ENCODE measurements at regions not wholly inside any gene's neighbourhood (a gene's known extent, or its start where the extent isn't known, plus 50 kb on each side); places are given as distances from the start of the nearest gene placed in this dataset.

- WGBS, 10 experiments, result 0 to 100% (median 64%) methylated on average over 1 of the region's 1 CpG; no CpG with 5 or more reads in 2 of the 10 experiments
- in situ Hi-C loops (cut with MboI; ENCODE audit: low pct_unique_long_range_greater_than_20kb in 2 of 9, low sequenced_read_pairs in 9 of 9, unreplicated experiment in 9 of 9), result no loop called here
- H3K4me3 ChIP-seq, result no peak overlapping the region
- H3K4me1 ChIP-seq (replicated peaks in 1 of 2), result peaks cover 0 to 13% of the 10 kb centered on the region in 2 donors
- H3K27ac ChIP-seq, result no peak overlapping the region
- ATAC-seq (replicated peaks in 6 of 8), result no peak
Observed at GRCh38 chr13:21823949-21824348, 153.1 kb downstream of the FGF9 start.

- no peak for ATAC-seq (replicated peaks in 6 of 8)
- no peak overlapping the region for H3K4me3 ChIP-seq
- peaks cover 0 to 13% of the 10 kb centered on the region in 2 donors for H3K4me1 ChIP-seq (replicated peaks in 1 of 2)
- 35 to 87% (median 72%) methylated on average over 1 to 6 of the region's 6 CpGs; no CpG with 5 or more reads in 1 of the 10 experiments for WGBS, 10 experiments
- in situ Hi-C loops (cut with MboI; ENCODE audit: low pct_unique_long_range_greater_than_20kb in 2 of 9, low sequenced_read_pairs in 9 of 9, unreplicated experiment in 9 of 9), result no loop called here
- no peak overlapping the region for H3K27ac ChIP-seq
Observed at GRCh38 chr13:21825186-21825585, 154.3 kb downstream of the FGF9 start.

GRCh38 chr13:21825801-21826200, 154.9 kb downstream of the FGF9 start:
- in situ Hi-C loops (cut with MboI; ENCODE audit: low pct_unique_long_range_greater_than_20kb in 2 of 9, low sequenced_read_pairs in 9 of 9, unreplicated experiment in 9 of 9), result no loop called here
- H3K27ac ChIP-seq, result no peak overlapping the region
- WGBS, 10 experiments, result 0 to 80% (median 33%) methylated on average over 1 to 2 of the region's 2 CpGs; no CpG with 5 or more reads in 2 of the 10 experiments
- ATAC-seq (replicated peaks in 6 of 8), result no peak
- peaks cover 0 to 13% of the 10 kb centered on the region in 2 donors for H3K4me1 ChIP-seq (replicated peaks in 1 of 2)
- no peak overlapping the region for H3K4me3 ChIP-seq

- in situ Hi-C loops (cut with MboI; ENCODE audit: low pct_unique_long_range_greater_than_20kb in 2 of 9, low sequenced_read_pairs in 9 of 9, unreplicated experiment in 9 of 9), result no loop called here
- Histone ChIP-seq H3K4me3 (no peak overlapping the region), H3K27ac (no peak overlapping the region), H3K4me1 (replicated peaks in 1 of 2) (peaks cover 0 to 13% of the 10 kb centered on the region in 2 donors)
- ATAC-seq (replicated peaks in 6 of 8), result peak in 5 of 8 experiments; percentile 55 to 84 (median 77)
- 13 to 100% (median 72%) methylated on average over 1 to 3 of the region's 3 CpGs for WGBS, 10 experiments
Observed at GRCh38 chr13:21826214-21827015, 155.5 kb downstream of the FGF9 start.

- ATAC-seq (replicated peaks in 6 of 8), result no peak
Observed at GRCh38 chr13:21831654-21832324, 160.9 kb downstream of the FGF9 start.

GRCh38 chr13:21833921-21834320, 163.0 kb downstream of the FGF9 start:
- peaks cover 6 to 15% of the 10 kb centered on the region in 2 donors for H3K4me1 ChIP-seq (replicated peaks in 1 of 2)
- ATAC-seq (replicated peaks in 6 of 8), result no peak
- no peak overlapping the region for H3K27ac ChIP-seq
- 20 to 100% (median 92%) methylated on average over 1 to 5 of the region's 9 CpGs; no CpG with 5 or more reads in 2 of the 10 experiments for WGBS, 10 experiments
- in situ Hi-C loops (cut with MboI; ENCODE audit: low pct_unique_long_range_greater_than_20kb in 2 of 9, low sequenced_read_pairs in 9 of 9, unreplicated experiment in 9 of 9), result no loop called here
- H3K4me3 ChIP-seq, result no peak overlapping the region

More at GRCh38 chr13:21831654-21832324, 160.9 kb downstream of the FGF9 start:
- in situ Hi-C loops (cut with MboI; ENCODE audit: low pct_unique_long_range_greater_than_20kb in 2 of 9, low sequenced_read_pairs in 9 of 9, unreplicated experiment in 9 of 9), result no loop called here
- 54 to 100% (median 93%) methylated on average over 1 to 13 of the region's 13 CpGs for WGBS, 10 experiments
- Histone ChIP-seq H3K4me1 (replicated peaks in 1 of 2) (peaks cover 4 to 5% of the 10 kb centered on the region in 2 donors), H3K27ac (no peak overlapping the region), H3K4me3 (no peak overlapping the region)

- no peak for ATAC-seq (replicated peaks in 6 of 8)
Observed at GRCh38 chr13:21834521-21834920, 163.6 kb downstream of the FGF9 start.

GRCh38 chr13:21837288-21837687, 166.4 kb downstream of the FGF9 start:
- H3K4me1 ChIP-seq (replicated peaks in 1 of 2), result peaks cover 6 to 19% of the 10 kb centered on the region in 2 donors
- in situ Hi-C loops (cut with MboI; ENCODE audit: low pct_unique_long_range_greater_than_20kb in 2 of 9, low sequenced_read_pairs in 9 of 9, unreplicated experiment in 9 of 9), result no loop called here
- H3K27ac ChIP-seq, result no peak overlapping the region
- no peak for ATAC-seq (replicated peaks in 6 of 8)
- WGBS, 10 experiments, result 12 to 100% (median 53%) methylated on average over 1 to 3 of the region's 3 CpGs; no CpG with 5 or more reads in 3 of the 10 experiments
- H3K4me3 ChIP-seq, result no peak overlapping the region

More at GRCh38 chr13:21834521-21834920, 163.6 kb downstream of the FGF9 start:
- in situ Hi-C loops (cut with MboI; ENCODE audit: low pct_unique_long_range_greater_than_20kb in 2 of 9, low sequenced_read_pairs in 9 of 9, unreplicated experiment in 9 of 9), result no loop called here
- no peak overlapping the region for H3K27ac ChIP-seq
- no peak overlapping the region for H3K4me3 ChIP-seq
- WGBS, 10 experiments, result 20 to 100% (median 79%) methylated on average over 1 to 6 of the region's 6 CpGs; no CpG with 5 or more reads in 2 of the 10 experiments
- H3K4me1 ChIP-seq (replicated peaks in 1 of 2), result peaks cover 6 to 15% of the 10 kb centered on the region in 2 donors

- peaks cover 6 to 19% of the 10 kb centered on the region in 2 donors for H3K4me1 ChIP-seq (replicated peaks in 1 of 2)
- no peak overlapping the region for H3K27ac ChIP-seq
- H3K4me3 ChIP-seq, result no peak overlapping the region
- no peak for ATAC-seq (replicated peaks in 6 of 8)
- 7 to 94% (median 55%) methylated on average over 2 to 10 of the region's 11 CpGs for WGBS, 10 experiments
- in situ Hi-C loops (cut with MboI; ENCODE audit: low pct_unique_long_range_greater_than_20kb in 2 of 9, low sequenced_read_pairs in 9 of 9, unreplicated experiment in 9 of 9), result no loop called here
Observed at GRCh38 chr13:21837841-21838551, 167.1 kb downstream of the FGF9 start.

- in situ Hi-C loops (cut with MboI; ENCODE audit: low pct_unique_long_range_greater_than_20kb in 2 of 9, low sequenced_read_pairs in 9 of 9, unreplicated experiment in 9 of 9), result no loop called here
- 0 to 88% (median 67%) methylated on average over 1 of the region's 4 CpGs; no CpG with 5 or more reads in 4 of the 10 experiments for WGBS, 10 experiments
- H3K4me1 ChIP-seq (replicated peaks in 1 of 2), result no peaks in the 10 kb centered on the region
- no peak for ATAC-seq (replicated peaks in 6 of 8)
- H3K4me3 ChIP-seq, result no peak overlapping the region
- H3K27ac ChIP-seq, result no peak overlapping the region
Observed at GRCh38 chr13:21846605-21847004, 175.7 kb downstream of the FGF9 start.

GRCh38 chr13:21849323-21849722, 178.4 kb downstream of the FGF9 start:
- Histone ChIP-seq H3K4me1 (replicated peaks in 1 of 2) (no peaks in the 10 kb centered on the region), H3K27ac (no peak overlapping the region), H3K4me3 (no peak overlapping the region)
- peak in 3 of 8 experiments; percentile 28 to 44 (median 31) for ATAC-seq (replicated peaks in 6 of 8)
- 0 to 50% (median 6%) methylated on average over 1 to 2 of the region's 2 CpGs; no CpG with 5 or more reads in 3 of the 10 experiments for WGBS, 10 experiments
- in situ Hi-C loops (cut with MboI; ENCODE audit: low pct_unique_long_range_greater_than_20kb in 2 of 9, low sequenced_read_pairs in 9 of 9, unreplicated experiment in 9 of 9), result no loop called here

GRCh38 chr13:21850013-21851006, 179.4 kb downstream of the FGF9 start:
- no peak for ATAC-seq (replicated peaks in 6 of 8)
- Histone ChIP-seq H3K4me1 (replicated peaks in 1 of 2) (no peaks in the 10 kb centered on the region), H3K4me3 (no peak overlapping the region), H3K27ac (no peak overlapping the region)
- in situ Hi-C loops (cut with MboI; ENCODE audit: low pct_unique_long_range_greater_than_20kb in 2 of 9, low sequenced_read_pairs in 9 of 9, unreplicated experiment in 9 of 9), result loop anchor here in 1 of 9 experiments (25.0 kb wide), 1 partner anchor 88 kb away; no protein-coding TSS in a partner anchor
- 17 to 98% (median 91%) methylated on average over 2 to 11 of the region's 11 CpGs for WGBS, 10 experiments

Measured in motor neuron (in vitro differentiated cells).